HG02973 (cell line): ENCODE measurements at regions not wholly inside any gene's neighbourhood (a gene's known extent, or its start where the extent isn't known, plus 50 kb on each side); places are given as distances from the start of the nearest gene placed in this dataset.
"Not testable (repeated sequence)": the region's sequence is repeated elsewhere in the genome, so short reads cannot be mapped to it uniquely, and the experiment has no call there.

Source experiments
- ATAC-seq: cut with Tn5 transposase; IDR thresholded peaks from one replicate; pipeline ENCODE4 v1.9.1; 2021; ENCODE audit warnings: moderate library complexity; ENCODE audit not compliant: unreplicated experiment

- no peak for ATAC-seq
Measured at GRCh38 chr7:81198766-81199165, 279.9 kb upstream of the SEMA3C start.

GRCh38 chr7:81197266-81197665, 278.4 kb upstream of the SEMA3C start:
- ATAC-seq = no peak

- ATAC-seq = no peak
Measured at GRCh38 chr7:81195033-81195432, 276.2 kb upstream of the SEMA3C start.

- no peak for ATAC-seq
Measured at GRCh38 chr7:81190997-81191768, 272.3 kb upstream of the SEMA3C start.

GRCh38 chr7:81187753-81188152, 268.9 kb upstream of the SEMA3C start:
- no peak for ATAC-seq

- no peak for ATAC-seq
Measured at GRCh38 chr7:81186691-81187090, 267.8 kb upstream of the SEMA3C start.

- no peak for ATAC-seq
Measured at GRCh38 chr7:81185072-81185471, 266.2 kb upstream of the SEMA3C start.

- no peak for ATAC-seq
Measured at GRCh38 chr7:81183326-81183725, 264.5 kb upstream of the SEMA3C start.

- ATAC-seq = not testable (repeated sequence)
Measured at GRCh38 chr7:81182056-81182455, 263.2 kb upstream of the SEMA3C start.

- no peak for ATAC-seq
Measured at GRCh38 chr7:81181066-81181465, 262.2 kb upstream of the SEMA3C start.

GRCh38 chr7:81180573-81180972, 261.7 kb upstream of the SEMA3C start:
- no peak for ATAC-seq

GRCh38 chr7:81175275-81175940, 256.6 kb upstream of the SEMA3C start:
- ATAC-seq = no peak

- no peak for ATAC-seq
Measured at GRCh38 chr7:81173766-81174281, 255.0 kb upstream of the SEMA3C start.

- ATAC-seq = no peak
Measured at GRCh38 chr7:81170291-81170690, 251.4 kb upstream of the SEMA3C start.

- no peak for ATAC-seq
Measured at GRCh38 chr7:81167934-81168333, 249.1 kb upstream of the SEMA3C start.

GRCh38 chr7:81165070-81165469, 246.2 kb upstream of the SEMA3C start:
- no peak for ATAC-seq

GRCh38 chr7:81162771-81163525, 244.1 kb upstream of the SEMA3C start:
- ATAC-seq = no peak

GRCh38 chr7:81162234-81162633, 243.4 kb upstream of the SEMA3C start:
- no peak for ATAC-seq

GRCh38 chr7:81161451-81162075, 242.7 kb upstream of the SEMA3C start:
- ATAC-seq = no peak

- no peak for ATAC-seq
Measured at GRCh38 chr7:81159402-81159801, 240.6 kb upstream of the SEMA3C start.

- ATAC-seq = no peak
Measured at GRCh38 chr7:81158189-81158588, 239.3 kb upstream of the SEMA3C start.
